Thoracic aorta (tissue), 2 donors: ENCODE measurements at regions not wholly inside any gene's neighbourhood (a gene's known extent, or its start where the extent isn't known, plus 50 kb on each side); places are given as distances from the start of the nearest gene placed in this dataset.
A peak's percentile ranks its signal among the peaks of the same experiment; 100 is the strongest.

Experiments used
- ATAC-seq: fragments of 150-250 bp; one replicate; pipeline ENCODE4 v1.8.0; 2017; ENCODE audit warnings: low read depth; ENCODE audit not compliant: insufficient number of reproducible peaks, low FRiP score
- DNase-seq: peaks from one replicate; pipeline ENCODE4 v3.0.0-alpha.2; 2020; ENCODE audit warnings: low spot score
- H3K27ac ChIP-seq, 2 donors: fragments of 200-600 bp; sonication (generic); 1 replicate in 1 of 2; 2 replicates in 1 of 2; pipeline ENCODE4 v1.5.1; 2016; ENCODE audit warnings: mild to moderate bottlenecking in 2 of 2, moderate library complexity in 2 of 2
- H3K27me3 ChIP-seq: fragments of 200-600 bp; sonication (generic); replicated peaks from 2 replicates; pipeline ENCODE4 v1.6.0; 2016; ENCODE audit warnings: mild to moderate bottlenecking; ENCODE audit not compliant: insufficient read depth
- H3K36me3 ChIP-seq: fragments of 200-600 bp; sonication (generic); one replicate; pipeline ENCODE4 v1.5.1; 2016
- H3K4me1 ChIP-seq, 2 donors: fragments of 200-600 bp; sonication (generic); 1 replicate in 1 of 2; 2 replicates in 1 of 2; pipeline versions ENCODE4 v1.5.1 to v1.6.0; 2016; ENCODE audit warnings: low read depth in 2 of 2, mild to moderate bottlenecking in 1 of 2; ENCODE audit not compliant: control insufficient read depth in 1 of 2
- H3K4me3 ChIP-seq: fragments of 200-600 bp; sonication (generic); 2 replicates; pipeline ENCODE4 v1.5.1; 2016; ENCODE audit warnings: mild to moderate bottlenecking
- H3K9me3 ChIP-seq: fragments of 200-600 bp; sonication (generic); 2 replicates; pipeline ENCODE4 v1.5.1; 2016
- TF ChIP-seq, protein P1 (sequence below): fragments of 200-600 bp; sonication (generic); IDR thresholded peaks from one replicate; pipeline ENCODE4 v1.5.1; 2019; ENCODE audit warnings: antibody characterized with exemption

- H3K27ac ChIP-seq = peak overlapping the region; percentile 4 to 43
- TF ChIP-seq, protein P1, sequence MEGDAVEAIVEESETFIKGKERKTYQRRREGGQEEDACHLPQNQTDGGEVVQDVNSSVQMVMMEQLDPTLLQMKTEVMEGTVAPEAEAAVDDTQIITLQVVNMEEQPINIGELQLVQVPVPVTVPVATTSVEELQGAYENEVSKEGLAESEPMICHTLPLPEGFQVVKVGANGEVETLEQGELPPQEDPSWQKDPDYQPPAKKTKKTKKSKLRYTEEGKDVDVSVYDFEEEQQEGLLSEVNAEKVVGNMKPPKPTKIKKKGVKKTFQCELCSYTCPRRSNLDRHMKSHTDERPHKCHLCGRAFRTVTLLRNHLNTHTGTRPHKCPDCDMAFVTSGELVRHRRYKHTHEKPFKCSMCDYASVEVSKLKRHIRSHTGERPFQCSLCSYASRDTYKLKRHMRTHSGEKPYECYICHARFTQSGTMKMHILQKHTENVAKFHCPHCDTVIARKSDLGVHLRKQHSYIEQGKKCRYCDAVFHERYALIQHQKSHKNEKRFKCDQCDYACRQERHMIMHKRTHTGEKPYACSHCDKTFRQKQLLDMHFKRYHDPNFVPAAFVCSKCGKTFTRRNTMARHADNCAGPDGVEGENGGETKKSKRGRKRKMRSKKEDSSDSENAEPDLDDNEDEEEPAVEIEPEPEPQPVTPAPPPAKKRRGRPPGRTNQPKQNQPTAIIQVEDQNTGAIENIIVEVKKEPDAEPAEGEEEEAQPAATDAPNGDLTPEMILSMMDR = no peak
- ATAC-seq (no peak), DNase-seq (no peak)
- no peak overlapping the region for H3K4me3 ChIP-seq
- no peaks in the 10 kb centered on the region for H3K9me3 ChIP-seq
- no peaks in the 10 kb centered on the region for H3K27me3 ChIP-seq
- H3K36me3 ChIP-seq = no peaks in the 10 kb centered on the region
- peaks cover 15 to 47% of the 10 kb centered on the region in 2 donors for H3K4me1 ChIP-seq
These were observed 226.6 kb upstream of the TMTC1 start for GRCh38 chr12:30010071-30011052.

DNA sequence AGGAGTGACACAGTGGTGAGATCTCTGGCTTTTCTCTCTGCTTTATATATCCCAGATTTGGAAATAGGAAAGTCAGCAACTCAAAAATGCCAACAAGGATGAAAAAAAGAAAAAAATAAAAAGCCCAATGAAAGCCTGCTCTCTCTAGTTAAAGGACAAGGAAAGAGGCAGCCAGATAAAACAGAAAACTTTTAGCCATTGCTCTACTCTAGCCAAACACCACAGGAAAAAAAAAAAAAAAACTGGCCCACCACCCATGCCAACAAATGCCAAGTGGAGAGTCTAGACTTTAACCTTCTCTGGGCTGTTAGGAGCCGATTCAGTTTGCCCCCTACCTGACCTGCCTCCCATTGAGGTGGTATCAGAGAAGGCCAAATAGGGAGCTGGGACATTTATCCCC lies 222.3 kb upstream of the TMTC1 start:
- Histone ChIP-seq H3K27me3 (no peaks in the 10 kb centered on the region), H3K36me3 (no peaks in the 10 kb centered on the region), H3K9me3 (no peaks in the 10 kb centered on the region), H3K4me3 (peak overlapping the region; percentile 25), H3K4me1 (peaks cover 17 to 61% of the 10 kb centered on the region in 2 donors), H3K27ac (peak overlapping the region; percentile 63 to 65)
- ATAC-seq = peak; percentile 91
- no peak for DNase-seq
- TF ChIP-seq, protein P1 = no peak

- no peak for ATAC-seq
- TF ChIP-seq, protein P1 = no peak
These were observed 219.6 kb upstream of the TMTC1 start for GRCh38 chr12:30003321-30003720.

DNA sequence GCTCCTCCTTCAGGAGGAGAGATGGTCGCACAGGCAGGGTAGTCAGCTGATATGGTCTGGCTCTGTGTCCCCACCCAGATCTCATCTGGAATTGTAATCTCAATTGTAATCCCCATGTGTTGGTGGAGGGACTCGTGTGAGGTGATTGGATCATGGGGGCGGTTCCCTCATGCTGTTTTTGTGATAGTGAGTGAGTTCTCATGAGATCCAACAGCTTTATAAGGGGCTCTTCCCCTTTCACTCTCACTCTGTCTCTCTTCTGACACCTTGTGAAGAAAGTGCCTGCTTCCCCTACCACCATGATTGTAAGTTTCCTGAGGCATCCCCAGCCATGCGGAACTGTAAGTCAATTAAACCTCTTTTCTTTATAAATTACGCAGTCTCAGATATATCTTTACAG lies 218.9 kb upstream of the TMTC1 start:
- TF ChIP-seq, protein P1 = no peak
- Histone ChIP-seq H3K36me3 (no peaks in the 10 kb centered on the region), H3K4me1 (peaks cover 15 to 49% of the 10 kb centered on the region in 2 donors), H3K27ac (no peak overlapping the region), H3K27me3 (no peaks in the 10 kb centered on the region), H3K4me3 (no peak overlapping the region), H3K9me3 (no peaks in the 10 kb centered on the region)
- DNase-seq = no peak
- ATAC-seq = no peak

More at GRCh38 chr12:30003321-30003720, 219.6 kb upstream of the TMTC1 start:
- Histone ChIP-seq H3K9me3 (no peaks in the 10 kb centered on the region), H3K4me3 (no peak overlapping the region), H3K27me3 (no peaks in the 10 kb centered on the region), H3K36me3 (no peaks in the 10 kb centered on the region), H3K27ac (no peak overlapping the region), H3K4me1 (peaks cover 15 to 49% of the 10 kb centered on the region in 2 donors)
- no peak for DNase-seq

DNA sequence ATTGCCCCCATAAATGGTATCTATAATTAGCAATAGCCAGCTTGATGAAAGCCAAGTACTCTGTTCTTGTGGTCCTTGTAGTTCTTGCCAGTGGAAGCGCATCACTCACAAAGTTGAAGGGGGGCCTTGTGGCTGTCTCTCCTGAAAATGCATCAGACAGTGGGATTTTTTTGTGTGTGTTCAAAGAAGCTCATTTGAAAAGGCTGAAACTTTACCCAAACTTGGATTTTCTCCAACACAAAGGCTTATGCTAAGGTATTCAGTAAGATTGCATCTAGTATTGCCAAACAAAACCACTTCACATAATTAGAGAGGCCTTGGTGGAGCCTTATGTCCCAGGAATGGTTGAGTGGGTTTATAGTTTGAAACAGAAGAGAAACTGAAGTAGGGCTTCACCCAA lies 216.7 kb upstream of the TMTC1 start:
- H3K27ac ChIP-seq = no peak overlapping the region
- H3K4me3 ChIP-seq = no peak overlapping the region
- H3K36me3 ChIP-seq = no peaks in the 10 kb centered on the region
- no peak for DNase-seq
- H3K4me1 ChIP-seq = peaks cover 6 to 29% of the 10 kb centered on the region in 2 donors
- no peak for ATAC-seq
- H3K27me3 ChIP-seq = no peaks in the 10 kb centered on the region
- H3K9me3 ChIP-seq = no peaks in the 10 kb centered on the region
- TF ChIP-seq, protein P1 = no peak
